Colonic mucosa (tissue), 4 donors: ENCODE measurements at regions not wholly inside any gene's neighbourhood (a gene's known extent, or its start where the extent isn't known, plus 50 kb on each side); places are given as distances from the start of the nearest gene placed in this dataset.
"Not testable (repeated sequence)": the region's sequence is repeated elsewhere in the genome, so short reads cannot be mapped to it uniquely, and the experiment has no call there.

ENCODE experiments used
- DNase-seq: peaks from one replicate; pipeline ENCODE4 v3.0.0-alpha.2; 2020
- H3K27ac ChIP-seq: fragments of 200-600 bp; one replicate; pipeline ENCODE4 v1.8.0; 2021
- H3K27me3 ChIP-seq: fragments of 200-600 bp; one replicate; pipeline ENCODE4 v1.8.0; 2021
- H3K36me3 ChIP-seq: fragments of 200-600 bp; one replicate; pipeline ENCODE4 v1.8.0; 2021
- H3K4me1 ChIP-seq: fragments of 200-600 bp; one replicate; pipeline ENCODE4 v1.8.0; 2021; ENCODE audit warnings: mild to moderate bottlenecking
- H3K4me3 ChIP-seq: fragments of 200-600 bp; one replicate; pipeline ENCODE4 v1.8.0; 2021
- H3K9ac ChIP-seq, 2 donors: one replicate each; pipeline ENCODE4 v1.7.0; 2013; ENCODE audit warnings: control low read depth in 2 of 2, low read depth in 2 of 2, low read length in 2 of 2
- H3K9me3 ChIP-seq: fragments of 200-600 bp; one replicate; pipeline ENCODE4 v1.8.0; 2021
- CTCF ChIP-seq: fragments of 200-600 bp; IDR thresholded peaks from one replicate; pipeline ENCODE4 v1.8.0; 2022; ENCODE audit warnings: antibody characterized with exemption, mild to moderate bottlenecking
- intact Hi-C: fragments of 100-400 bp; cut with DNase I; formaldehyde crosslinking; loops from one replicate; pipeline ENCODE4 v1.14.1; 2022
- donor health status: healthy.
- donor health status: DM: no; HTN: no; CAD: no.
- donor health status: DM: no; HTN: no; CAD: no.

GRCh38 chr3:109977897-109978296 is 640.6 kb upstream of the DPPA4 start:
- H3K9ac ChIP-seq = no peak overlapping the region
- TF ChIP-seq CTCF = no peak
- intact Hi-C loops = no loop called here
- H3K4me1 ChIP-seq = no peaks in the 10 kb centered on the region
- DNase-seq = no peak
- H3K36me3 ChIP-seq = no peaks in the 10 kb centered on the region
- no peak overlapping the region for H3K4me3 ChIP-seq
- no peaks in the 10 kb centered on the region for H3K9me3 ChIP-seq
- H3K27me3 ChIP-seq = no peaks in the 10 kb centered on the region
- H3K27ac ChIP-seq = no peak overlapping the region

- TF ChIP-seq CTCF = no peak
- H3K9ac ChIP-seq = no peak overlapping the region
- H3K9me3 ChIP-seq = no peaks in the 10 kb centered on the region
- H3K27me3 ChIP-seq = no peaks in the 10 kb centered on the region
- no peaks in the 10 kb centered on the region for H3K36me3 ChIP-seq
- intact Hi-C loops = no loop called here
- DNase-seq = no peak
- no peak overlapping the region for H3K27ac ChIP-seq
- H3K4me1 ChIP-seq = no peaks in the 10 kb centered on the region
- H3K4me3 ChIP-seq = no peak overlapping the region
These were observed 644.9 kb upstream of the DPPA4 start for GRCh38 chr3:109982201-109982600.

- no peak for TF ChIP-seq CTCF
- no peak for DNase-seq
- Histone ChIP-seq H3K27me3 (no peaks in the 10 kb centered on the region), H3K9ac (no peak overlapping the region), H3K4me3 (no peak overlapping the region), H3K9me3 (no peaks in the 10 kb centered on the region), H3K36me3 (no peaks in the 10 kb centered on the region), H3K27ac (no peak overlapping the region), H3K4me1 (no peaks in the 10 kb centered on the region)
- intact Hi-C loops = no loop called here
These were observed 647.6 kb upstream of the DPPA4 start for GRCh38 chr3:109984976-109985375.

GRCh38 chr3:109985943-109986555 is 648.7 kb upstream of the DPPA4 start:
- H3K4me1 ChIP-seq = no peaks in the 10 kb centered on the region
- H3K9me3 ChIP-seq = no peaks in the 10 kb centered on the region
- DNase-seq = no peak
- no peak for TF ChIP-seq CTCF
- H3K4me3 ChIP-seq = no peak overlapping the region
- no peaks in the 10 kb centered on the region for H3K27me3 ChIP-seq
- no peak overlapping the region for H3K27ac ChIP-seq
- H3K9ac ChIP-seq = no peak overlapping the region
- intact Hi-C loops = no loop called here
- no peaks in the 10 kb centered on the region for H3K36me3 ChIP-seq

GRCh38 chr3:109994853-109995252 is 657.5 kb upstream of the DPPA4 start:
- no peak overlapping the region for H3K4me3 ChIP-seq
- DNase-seq = no peak
- TF ChIP-seq CTCF = no peak
- intact Hi-C loops = no loop called here
- H3K9me3 ChIP-seq = no peaks in the 10 kb centered on the region
- H3K36me3 ChIP-seq = no peaks in the 10 kb centered on the region
- H3K27me3 ChIP-seq = no peaks in the 10 kb centered on the region
- H3K27ac ChIP-seq = no peak overlapping the region
- no peak overlapping the region for H3K9ac ChIP-seq
- no peaks in the 10 kb centered on the region for H3K4me1 ChIP-seq

- no peaks in the 10 kb centered on the region for H3K4me1 ChIP-seq
These were observed 658.0 kb upstream of the DPPA4 start for GRCh38 chr3:109995377-109995776.

GRCh38 chr3:110001905-110002304 is 664.6 kb upstream of the DPPA4 start:
- H3K4me3 ChIP-seq, DNase-seq, H3K9ac ChIP-seq, H3K9me3 ChIP-seq, H3K36me3 ChIP-seq, intact Hi-C loops, H3K27me3 ChIP-seq, H3K4me1 ChIP-seq, H3K27ac ChIP-seq: not testable (repeated sequence)

More at GRCh38 chr3:109995377-109995776, 658.0 kb upstream of the DPPA4 start:
- TF ChIP-seq CTCF = no peak
- intact Hi-C loops = no loop called here
- Histone ChIP-seq H3K9me3 (no peaks in the 10 kb centered on the region), H3K27ac (no peak overlapping the region), H3K4me3 (no peak overlapping the region), H3K9ac (no peak overlapping the region), H3K27me3 (no peaks in the 10 kb centered on the region), H3K36me3 (no peaks in the 10 kb centered on the region)
- DNase-seq = no peak
